HEK293 (cell line): ENCODE measurements at regions not wholly inside any gene's neighbourhood (a gene's known extent, or its start where the extent isn't known, plus 50 kb on each side); places are given as distances from the start of the nearest gene placed in this dataset.

Source experiments
- CTCF ChIA-PET: fragments of 350-600 bp; formaldehyde crosslinking; extraction: SDS; loops from one replicate; lab custom pipeline; 2021; ENCODE audit warnings: antibody characterized with exemption; lab: Yijun Ruan, JAX
- POLR2A ChIA-PET: fragments of 300-600 bp; formaldehyde crosslinking; extraction: SDS; loops from one replicate; lab custom pipeline; 2020; ENCODE audit warnings: antibody characterized with exemption, inconsistent platforms; lab: Yijun Ruan, JAX
- H3K27ac ChIP-seq: fragments of 200-500 bp; sonication (Bioruptor generic); 2 replicates; pipeline ENCODE4 v1.5.1; 2014; ENCODE audit warnings: low read depth, low read length, control low read depth, inconsistent platforms; ENCODE audit errors: extremely low read depth
- H3K36me3 ChIP-seq, 2 experiments: fragments of 200-500 bp in 1 of 2; sonication (Bioruptor generic) in 1 of 2; 1 replicate in 1 of 2; 2 replicates in 1 of 2; pipeline ENCODE4 v1.5.1; 2014 to 2017; ENCODE audit warnings: inconsistent platforms in 2 of 2, low read length in 2 of 2; ENCODE audit not compliant: control insufficient read depth in 2 of 2, insufficient read depth in 1 of 2
- H3K4me1 ChIP-seq: fragments of 200-500 bp; sonication (Bioruptor generic); 2 replicates; pipeline ENCODE4 v1.5.1; 2014; ENCODE audit warnings: mild to moderate bottlenecking, low read length, inconsistent platforms; ENCODE audit not compliant: control insufficient read depth, insufficient read depth
- H3K4me3 ChIP-seq: 2 replicates; pipeline ENCODE4 v1.5.1; 2011; ENCODE audit warnings: low read depth, mild to moderate bottlenecking, control low read depth, low read length, moderate library complexity
- H3K9me3 ChIP-seq: fragments of 200-500 bp; sonication (Bioruptor generic); 2 replicates; pipeline ENCODE4 v1.5.1; 2014; ENCODE audit warnings: low read depth, low read length, inconsistent platforms; ENCODE audit not compliant: control insufficient read depth, insufficient read depth
- KLF1 ChIP-seq: fragments of 450-650 bp; formaldehyde crosslinking; IDR thresholded peaks from 2 replicates; pipeline ENCODE4 v1.5.1; 2016; ENCODE audit warnings: missing biosample characterization, missing genetic modification characterization
- SCRT2 ChIP-seq: fragments of 450-650 bp; formaldehyde crosslinking; IDR thresholded peaks from 2 replicates; pipeline ENCODE4 v1.5.1; 2016; ENCODE audit warnings: missing biosample characterization, missing genetic modification characterization
- ZIC2 ChIP-seq: fragments of 450-650 bp; formaldehyde crosslinking; IDR thresholded peaks from 2 replicates; pipeline ENCODE4 v1.5.1; 2016; ENCODE audit warnings: missing biosample characterization, missing genetic modification characterization
- ZNF571 ChIP-seq: fragments of 450-650 bp; formaldehyde crosslinking; IDR thresholded peaks from 2 replicates; pipeline ENCODE4 v1.5.0; 2017; ENCODE audit warnings: missing biosample characterization, missing genetic modification characterization
- TF ChIP-seq, protein P1 (sequence below): fragments of 450-650 bp; formaldehyde crosslinking; IDR thresholded peaks from 2 replicates; pipeline ENCODE4 v1.5.1; 2016; ENCODE audit warnings: missing biosample characterization, missing genetic modification characterization, borderline replicate concordance
- TF ChIP-seq, protein P2 (sequence below): fragments of 450-650 bp; formaldehyde crosslinking; IDR thresholded peaks from 2 replicates; pipeline ENCODE4 v1.5.1; 2017; ENCODE audit warnings: missing biosample characterization, missing genetic modification characterization
- TF ChIP-seq, protein P3 (sequence below): fragments of 450-650 bp; formaldehyde crosslinking; IDR thresholded peaks from 2 replicates; pipeline ENCODE4 v1.5.1; 2016; ENCODE audit warnings: missing biosample characterization, missing genetic modification characterization
- TF ChIP-seq, protein P4 (sequence below): fragments of 450-650 bp; formaldehyde crosslinking; conservative IDR thresholded peaks from 2 replicates; pipeline ENCODE4 v1.5.1; 2016; ENCODE audit warnings: low read depth, missing biosample characterization, missing genetic modification characterization

DNA sequence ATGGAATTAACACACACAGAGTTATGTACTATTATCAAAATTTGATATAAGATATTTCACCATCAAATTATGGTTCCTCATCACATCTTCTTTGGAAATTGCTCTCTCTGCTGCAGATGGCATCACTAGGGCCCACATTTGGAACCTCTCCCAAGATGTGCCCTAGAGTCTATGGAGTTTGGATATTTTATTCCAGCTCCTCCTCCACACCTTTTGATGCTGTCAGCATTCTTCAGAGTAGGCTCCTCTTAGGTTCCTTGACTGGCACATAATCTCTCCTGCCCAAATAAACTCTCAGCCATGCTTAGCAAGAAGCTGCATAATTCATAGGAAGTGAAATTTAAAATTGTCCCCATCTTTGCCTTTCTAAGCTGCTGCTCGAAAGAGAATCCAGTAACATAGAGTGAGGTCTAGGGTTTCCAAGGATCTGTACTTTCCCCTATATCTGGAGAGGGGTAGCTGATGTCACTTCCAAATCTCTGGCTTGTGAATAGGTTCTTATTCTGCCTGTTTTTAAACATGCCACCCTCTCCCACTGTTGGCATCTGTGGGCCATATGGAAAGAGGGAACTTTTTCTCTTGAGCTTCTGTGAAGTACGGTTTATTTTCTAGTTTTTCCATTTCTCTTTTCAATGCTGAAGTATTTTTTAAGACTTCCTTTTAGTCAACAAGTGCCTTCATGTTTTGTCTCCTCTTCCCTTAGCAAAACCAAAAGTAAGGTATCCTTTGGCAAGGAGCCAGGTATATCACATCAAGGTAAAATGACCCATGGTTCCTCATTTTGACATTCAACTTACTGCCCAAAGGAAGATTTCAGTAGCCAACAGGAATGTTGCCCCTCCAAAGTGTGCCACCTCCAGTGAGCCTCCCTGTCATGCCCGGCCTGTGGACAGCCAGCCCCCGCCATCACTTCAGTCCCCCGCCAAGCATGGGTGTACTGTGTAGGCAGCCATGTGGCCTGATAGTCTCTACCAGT lies 75.3 kb upstream of the C2CD4B start (continued):
- TF ChIP-seq, protein P1, sequence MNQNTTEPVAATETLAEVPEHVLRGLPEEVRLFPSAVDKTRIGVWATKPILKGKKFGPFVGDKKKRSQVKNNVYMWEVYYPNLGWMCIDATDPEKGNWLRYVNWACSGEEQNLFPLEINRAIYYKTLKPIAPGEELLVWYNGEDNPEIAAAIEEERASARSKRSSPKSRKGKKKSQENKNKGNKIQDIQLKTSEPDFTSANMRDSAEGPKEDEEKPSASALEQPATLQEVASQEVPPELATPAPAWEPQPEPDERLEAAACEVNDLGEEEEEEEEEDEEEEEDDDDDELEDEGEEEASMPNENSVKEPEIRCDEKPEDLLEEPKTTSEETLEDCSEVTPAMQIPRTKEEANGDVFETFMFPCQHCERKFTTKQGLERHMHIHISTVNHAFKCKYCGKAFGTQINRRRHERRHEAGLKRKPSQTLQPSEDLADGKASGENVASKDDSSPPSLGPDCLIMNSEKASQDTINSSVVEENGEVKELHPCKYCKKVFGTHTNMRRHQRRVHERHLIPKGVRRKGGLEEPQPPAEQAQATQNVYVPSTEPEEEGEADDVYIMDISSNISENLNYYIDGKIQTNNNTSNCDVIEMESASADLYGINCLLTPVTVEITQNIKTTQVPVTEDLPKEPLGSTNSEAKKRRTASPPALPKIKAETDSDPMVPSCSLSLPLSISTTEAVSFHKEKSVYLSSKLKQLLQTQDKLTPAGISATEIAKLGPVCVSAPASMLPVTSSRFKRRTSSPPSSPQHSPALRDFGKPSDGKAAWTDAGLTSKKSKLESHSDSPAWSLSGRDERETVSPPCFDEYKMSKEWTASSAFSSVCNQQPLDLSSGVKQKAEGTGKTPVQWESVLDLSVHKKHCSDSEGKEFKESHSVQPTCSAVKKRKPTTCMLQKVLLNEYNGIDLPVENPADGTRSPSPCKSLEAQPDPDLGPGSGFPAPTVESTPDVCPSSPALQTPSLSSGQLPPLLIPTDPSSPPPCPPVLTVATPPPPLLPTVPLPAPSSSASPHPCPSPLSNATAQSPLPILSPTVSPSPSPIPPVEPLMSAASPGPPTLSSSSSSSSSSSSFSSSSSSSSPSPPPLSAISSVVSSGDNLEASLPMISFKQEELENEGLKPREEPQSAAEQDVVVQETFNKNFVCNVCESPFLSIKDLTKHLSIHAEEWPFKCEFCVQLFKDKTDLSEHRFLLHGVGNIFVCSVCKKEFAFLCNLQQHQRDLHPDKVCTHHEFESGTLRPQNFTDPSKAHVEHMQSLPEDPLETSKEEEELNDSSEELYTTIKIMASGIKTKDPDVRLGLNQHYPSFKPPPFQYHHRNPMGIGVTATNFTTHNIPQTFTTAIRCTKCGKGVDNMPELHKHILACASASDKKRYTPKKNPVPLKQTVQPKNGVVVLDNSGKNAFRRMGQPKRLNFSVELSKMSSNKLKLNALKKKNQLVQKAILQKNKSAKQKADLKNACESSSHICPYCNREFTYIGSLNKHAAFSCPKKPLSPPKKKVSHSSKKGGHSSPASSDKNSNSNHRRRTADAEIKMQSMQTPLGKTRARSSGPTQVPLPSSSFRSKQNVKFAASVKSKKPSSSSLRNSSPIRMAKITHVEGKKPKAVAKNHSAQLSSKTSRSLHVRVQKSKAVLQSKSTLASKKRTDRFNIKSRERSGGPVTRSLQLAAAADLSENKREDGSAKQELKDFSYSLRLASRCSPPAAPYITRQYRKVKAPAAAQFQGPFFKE: no peak
- TF ChIP-seq ZNF571: no peak

DNA sequence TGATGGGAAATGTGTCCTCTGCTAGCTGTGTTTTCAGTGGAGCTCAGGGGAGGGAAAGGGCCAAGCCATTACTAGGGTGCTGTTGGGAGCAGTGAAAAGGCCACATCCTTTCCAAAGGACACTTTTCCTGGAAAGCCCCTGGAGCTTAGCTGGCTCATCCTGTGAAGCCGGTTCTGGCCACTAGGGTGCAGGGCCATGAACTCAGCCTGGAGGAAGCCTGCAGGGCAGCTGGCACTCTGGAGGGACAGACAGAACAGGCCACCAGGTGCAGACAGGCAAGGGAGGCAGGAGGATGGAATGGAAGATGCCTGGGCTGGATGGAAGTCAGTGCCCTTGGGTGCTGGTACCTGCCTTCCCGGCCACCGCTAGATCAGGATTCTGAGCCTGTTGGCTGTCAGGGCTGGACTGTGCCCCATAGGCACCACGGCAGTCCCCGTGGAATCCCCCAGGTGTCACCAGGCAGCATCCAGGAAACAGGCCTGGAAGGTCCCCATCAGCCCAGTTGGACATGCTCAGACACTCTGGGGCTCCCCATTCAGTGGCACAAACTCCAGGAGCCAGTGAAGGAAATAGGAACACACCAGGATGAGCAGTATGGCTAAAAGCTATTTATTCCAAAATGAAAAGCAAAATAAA lies 76.2 kb upstream of the C2CD4B start:
- Histone ChIP-seq H3K4me1 (no peaks in the 10 kb centered on the region), H3K4me3 (no peak overlapping the region), H3K36me3 (no peaks in the 10 kb centered on the region), H3K27ac (no peak overlapping the region), H3K9me3 (no peaks in the 10 kb centered on the region)
- POLR2A ChIA-PET: no interaction called here
- CTCF ChIA-PET: interaction anchor here (0.5 to 3.0 kb wide), 5 partner anchors 13 to 1609 kb away, joined by 3 to 8 read pairs (median 3); no protein-coding TSS in a partner anchor
- TF ChIP-seq, protein P2, sequence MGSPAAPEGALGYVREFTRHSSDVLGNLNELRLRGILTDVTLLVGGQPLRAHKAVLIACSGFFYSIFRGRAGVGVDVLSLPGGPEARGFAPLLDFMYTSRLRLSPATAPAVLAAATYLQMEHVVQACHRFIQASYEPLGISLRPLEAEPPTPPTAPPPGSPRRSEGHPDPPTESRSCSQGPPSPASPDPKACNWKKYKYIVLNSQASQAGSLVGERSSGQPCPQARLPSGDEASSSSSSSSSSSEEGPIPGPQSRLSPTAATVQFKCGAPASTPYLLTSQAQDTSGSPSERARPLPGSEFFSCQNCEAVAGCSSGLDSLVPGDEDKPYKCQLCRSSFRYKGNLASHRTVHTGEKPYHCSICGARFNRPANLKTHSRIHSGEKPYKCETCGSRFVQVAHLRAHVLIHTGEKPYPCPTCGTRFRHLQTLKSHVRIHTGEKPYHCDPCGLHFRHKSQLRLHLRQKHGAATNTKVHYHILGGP (tag by site-specific recombination): peak; percentile 50; the same call in 1 of the 2 replicates
- TF ChIP-seq, protein P3, sequence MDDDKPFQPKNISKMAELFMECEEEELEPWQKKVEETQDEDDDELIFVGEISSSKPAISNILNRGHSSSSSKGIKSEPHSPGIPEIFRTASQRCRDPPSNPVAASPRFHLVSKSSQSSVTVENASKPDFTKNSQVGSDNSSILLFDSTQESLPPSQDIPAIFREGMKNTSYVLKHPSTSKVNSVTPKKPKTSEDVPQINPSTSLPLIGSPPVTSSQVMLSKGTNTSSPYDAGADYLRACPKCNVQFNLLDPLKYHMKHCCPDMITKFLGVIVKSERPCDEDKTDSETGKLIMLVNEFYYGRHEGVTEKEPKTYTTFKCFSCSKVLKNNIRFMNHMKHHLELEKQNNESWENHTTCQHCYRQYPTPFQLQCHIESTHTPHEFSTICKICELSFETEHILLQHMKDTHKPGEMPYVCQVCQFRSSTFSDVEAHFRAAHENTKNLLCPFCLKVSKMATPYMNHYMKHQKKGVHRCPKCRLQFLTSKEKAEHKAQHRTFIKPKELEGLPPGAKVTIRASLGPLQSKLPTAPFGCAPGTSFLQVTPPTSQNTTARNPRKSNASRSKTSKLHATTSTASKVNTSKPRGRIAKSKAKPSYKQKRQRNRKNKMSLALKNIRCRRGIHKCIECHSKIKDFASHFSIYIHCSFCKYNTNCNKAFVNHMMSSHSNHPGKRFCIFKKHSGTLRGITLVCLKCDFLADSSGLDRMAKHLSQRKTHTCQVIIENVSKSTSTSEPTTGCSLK (tag by site-specific recombination): no peak

DNA sequence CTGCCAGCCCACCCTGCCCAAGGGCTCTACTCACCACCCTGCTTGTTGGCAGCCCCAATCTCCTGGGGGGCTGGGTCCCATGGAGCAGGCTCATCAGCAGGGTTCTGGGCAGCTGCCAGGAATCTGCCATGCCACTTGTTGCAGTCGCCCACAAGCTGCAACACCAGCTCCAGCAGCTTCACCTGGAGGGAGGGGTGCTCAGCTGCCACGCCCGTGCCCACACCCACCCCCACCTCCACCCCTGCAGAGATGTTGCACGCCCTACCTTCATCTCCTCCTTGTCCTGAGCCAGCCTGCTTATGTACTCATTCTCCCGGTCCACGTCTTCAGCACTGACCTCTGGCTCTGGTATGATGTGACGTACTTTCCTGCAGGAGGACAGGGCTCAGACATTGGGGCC lies 77.9 kb upstream of the C2CD4B start:
- Histone ChIP-seq H3K27ac (no peak overlapping the region), H3K4me3 (no peak overlapping the region), H3K4me1 (no peaks in the 10 kb centered on the region), H3K36me3 (no peaks in the 10 kb centered on the region), H3K9me3 (no peaks in the 10 kb centered on the region)
- TF ChIP-seq, protein P4, sequence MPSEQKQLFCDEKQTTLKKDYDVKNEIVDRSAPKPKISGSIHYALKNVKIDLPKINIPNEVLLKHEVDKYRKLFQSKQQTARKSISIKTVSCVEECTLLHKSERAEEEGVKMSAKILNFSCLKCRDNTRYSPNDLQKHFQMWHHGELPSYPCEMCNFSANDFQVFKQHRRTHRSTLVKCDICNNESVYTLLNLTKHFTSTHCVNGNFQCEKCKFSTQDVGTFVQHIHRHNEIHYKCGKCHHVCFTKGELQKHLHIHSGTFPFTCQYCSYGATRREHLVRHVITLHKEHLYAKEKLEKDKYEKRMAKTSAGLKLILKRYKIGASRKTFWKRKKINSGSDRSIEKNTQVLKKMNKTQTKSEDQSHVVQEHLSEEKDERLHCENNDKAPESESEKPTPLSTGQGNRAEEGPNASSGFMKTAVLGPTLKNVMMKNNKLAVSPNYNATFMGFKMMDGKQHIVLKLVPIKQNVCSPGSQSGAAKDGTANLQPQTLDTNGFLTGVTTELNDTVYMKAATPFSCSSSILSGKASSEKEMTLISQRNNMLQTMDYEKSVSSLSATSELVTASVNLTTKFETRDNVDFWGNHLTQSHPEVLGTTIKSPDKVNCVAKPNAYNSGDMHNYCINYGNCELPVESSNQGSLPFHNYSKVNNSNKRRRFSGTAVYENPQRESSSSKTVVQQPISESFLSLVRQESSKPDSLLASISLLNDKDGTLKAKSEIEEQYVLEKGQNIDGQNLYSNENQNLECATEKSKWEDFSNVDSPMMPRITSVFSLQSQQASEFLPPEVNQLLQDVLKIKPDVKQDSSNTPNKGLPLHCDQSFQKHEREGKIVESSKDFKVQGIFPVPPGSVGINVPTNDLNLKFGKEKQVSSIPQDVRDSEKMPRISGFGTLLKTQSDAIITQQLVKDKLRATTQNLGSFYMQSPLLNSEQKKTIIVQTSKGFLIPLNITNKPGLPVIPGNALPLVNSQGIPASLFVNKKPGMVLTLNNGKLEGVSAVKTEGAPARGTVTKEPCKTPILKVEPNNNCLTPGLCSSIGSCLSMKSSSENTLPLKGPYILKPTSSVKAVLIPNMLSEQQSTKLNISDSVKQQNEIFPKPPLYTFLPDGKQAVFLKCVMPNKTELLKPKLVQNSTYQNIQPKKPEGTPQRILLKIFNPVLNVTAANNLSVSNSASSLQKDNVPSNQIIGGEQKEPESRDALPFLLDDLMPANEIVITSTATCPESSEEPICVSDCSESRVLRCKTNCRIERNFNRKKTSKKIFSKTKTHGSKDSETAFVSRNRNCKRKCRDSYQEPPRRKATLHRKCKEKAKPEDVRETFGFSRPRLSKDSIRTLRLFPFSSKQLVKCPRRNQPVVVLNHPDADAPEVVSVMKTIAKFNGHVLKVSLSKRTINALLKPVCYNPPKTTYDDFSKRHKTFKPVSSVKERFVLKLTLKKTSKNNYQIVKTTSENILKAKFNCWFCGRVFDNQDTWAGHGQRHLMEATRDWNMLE (tag by site-specific recombination): no peak
- peak; percentile 95 for TF ChIP-seq KLF1 (tag by site-specific recombination)
- peak; percentile 49 for TF ChIP-seq ZIC2 (tag by site-specific recombination)
- TF ChIP-seq SCRT2 (tag by site-specific recombination): peak; percentile 81
- ChIA-PET POLR2A (no interaction called here), CTCF (no interaction called here)
